Left cardiac atrium (tissue), 4 donors: ENCODE measurements at regions not wholly inside any gene's neighbourhood (a gene's known extent, or its start where the extent isn't known, plus 50 kb on each side); places are given as distances from the start of the nearest gene placed in this dataset.
"Not testable (repeated sequence)": the region's sequence is repeated elsewhere in the genome, so short reads cannot be mapped to it uniquely, and the experiment has no call there.

Source experiments
- ATAC-seq, 2 donors: fragments of 200-7000 bp; cut with Tn5 transposase; one replicate each; pipeline ENCODE4 v1.9.1; 2020; ENCODE audit warnings: mild to moderate bottlenecking in 2 of 2, moderate library complexity in 2 of 2
- DNase-seq: peaks from one replicate; pipeline ENCODE4 v3.0.0-alpha.2; 2020
- intact Hi-C, 2 donors: fragments of 100-400 bp; cut with DNase I; formaldehyde crosslinking; loops; one replicate each; pipeline versions ENCODE4 v1.14.1 to v1.15.1; 2022 to 2023
- donor health status: DM: no; HTN: yes; CAD: no.
- donor health status: DM: no; HTN: yes; CAD: no; lungs with severe emphysema.
- donor health status: DM: yes; HTN: yes; CAD: no.
- donor health status: Dilated cardiomyopathy.

- ATAC-seq = no peak
- DNase-seq = no peak
- intact Hi-C loops = no loop called here
Measured at GRCh38 chr2:131635611-131636010, 107.9 kb downstream of the CCDC74A start.

GRCh38 chr2:131636704-131637308, 109.1 kb downstream of the CCDC74A start:
- ATAC-seq, DNase-seq, intact Hi-C loops: not testable (repeated sequence)

- intact Hi-C loops = not testable (repeated sequence)
Measured at GRCh38 chr2:131639001-131639620, 111.4 kb downstream of the CCDC74A start.

GRCh38 chr2:131641414-131642206, 113.9 kb downstream of the CCDC74A start:
- intact Hi-C loops = no loop called here
- no peak for ATAC-seq
- no peak for DNase-seq

More at GRCh38 chr2:131639001-131639620, 111.4 kb downstream of the CCDC74A start:
- DNase-seq, ATAC-seq: not testable (repeated sequence)

- intact Hi-C loops, ATAC-seq, DNase-seq: not testable (repeated sequence)
Measured at GRCh38 chr2:131643180-131643579, 115.5 kb downstream of the CCDC74A start.

GRCh38 chr2:131645177-131645765, 117.6 kb downstream of the CCDC74A start:
- intact Hi-C loops = no loop called here

GRCh38 chr2:131646220-131646619, 118.5 kb downstream of the CCDC74A start:
- ATAC-seq, intact Hi-C loops, DNase-seq: not testable (repeated sequence)

More at GRCh38 chr2:131645177-131645765, 117.6 kb downstream of the CCDC74A start:
- ATAC-seq (no peak), DNase-seq (no peak)

- intact Hi-C loops = no loop called here
- no peak for ATAC-seq
- no peak for DNase-seq
Measured at GRCh38 chr2:131646669-131647297, 119.1 kb downstream of the CCDC74A start.

GRCh38 chr2:131648565-131648964, 120.9 kb downstream of the CCDC74A start:
- DNase-seq, intact Hi-C loops, ATAC-seq: not testable (repeated sequence)

GRCh38 chr2:131652246-131652645, 124.6 kb downstream of the CCDC74A start:
- ATAC-seq, intact Hi-C loops, DNase-seq: not testable (repeated sequence)

GRCh38 chr2:131654107-131654506, 126.4 kb downstream of the CCDC74A start:
- ATAC-seq, intact Hi-C loops: not testable (repeated sequence)

GRCh38 chr2:131656816-131657633, 129.3 kb downstream of the CCDC74A start:
- intact Hi-C loops = no loop called here
- ATAC-seq (no peak), DNase-seq (no peak)

More at GRCh38 chr2:131654107-131654506, 126.4 kb downstream of the CCDC74A start:
- not testable (repeated sequence) for DNase-seq

GRCh38 chr2:131657895-131658768, 130.4 kb downstream of the CCDC74A start:
- DNase-seq = no peak
- no peak for ATAC-seq
- intact Hi-C loops = no loop called here

- intact Hi-C loops = no loop called here
- ATAC-seq (no peak), DNase-seq (no peak)
Measured at GRCh38 chr2:131658769-131659131, 131.1 kb downstream of the CCDC74A start.

GRCh38 chr2:131659168-131659572, 131.5 kb downstream of the CCDC74A start:
- ATAC-seq = no peak
- no peak for DNase-seq
- intact Hi-C loops = no loop called here

- intact Hi-C loops, ATAC-seq, DNase-seq: not testable (repeated sequence)
Measured at GRCh38 chr2:131661101-131661782, 133.6 kb downstream of the CCDC74A start.
